Caco-2 (cell line): ENCODE measurements at regions not wholly inside any gene's neighbourhood (a gene's known extent, or its start where the extent isn't known, plus 50 kb on each side); places are given as distances from the start of the nearest gene placed in this dataset.

Experiments used
- BruUV-seq: library from RNA; stranded (reverse); fragments of 400-500 nt; replicated peaks from 2 replicates; lab custom pipeline; 2021; lab: Mats Ljungman, UMichigan
- CTCF ChIA-PET: fragments of 300-600 bp; sonication (Branson Sonifier 250); formaldehyde crosslinking; loops from one replicate; lab custom pipeline; 2022; ENCODE audit warnings: antibody characterized with exemption; lab: Charles Lee
- POLR2A ChIA-PET: fragments of 300-600 bp; sonication (Branson Sonifier 250); formaldehyde crosslinking; loops from one replicate; lab custom pipeline; 2022; ENCODE audit warnings: antibody characterized with exemption; lab: Charles Lee
- DNase-seq, 2 experiments: peaks; one replicate each; pipeline versions ENCODE4 v3.0.0 to v3.0.0-alpha.2; 2020 to 2022
- H3K27me3 ChIP-seq: replicated peaks from 2 replicates; pipeline ENCODE4 v1.6.0; 2011; ENCODE audit warnings: low read length; ENCODE audit not compliant: control insufficient read depth, insufficient read depth
- H3K36me3 ChIP-seq: 2 replicates; pipeline ENCODE4 v1.5.1; 2011; ENCODE audit warnings: low read length; ENCODE audit not compliant: control insufficient read depth, insufficient read depth
- H3K4me1 ChIP-seq: fragments of 250-450 bp; sonication (Bioruptor Pico); 2 replicates; pipeline ENCODE4 v1.5.1; 2020; ENCODE audit warnings: mild to moderate bottlenecking
- H3K4me3 ChIP-seq: 2 replicates; pipeline ENCODE4 v1.5.1; 2011; ENCODE audit warnings: low read depth, mild to moderate bottlenecking, control low read depth, low read length
- H3K9me3 ChIP-seq: fragments of 250-450 bp; sonication (Bioruptor Pico); 2 replicates; pipeline ENCODE4 v1.5.1; 2020; ENCODE audit warnings: mild to moderate bottlenecking, moderate library complexity
- H3K27ac Mint-ChIP-seq: one replicate; pipeline ENCODE4 v1.8.0; 2022; ENCODE audit warnings: mixed read lengths; ENCODE audit not compliant: unreplicated experiment
- H3K27me3 Mint-ChIP-seq: one replicate; pipeline ENCODE4 v1.8.0; 2022; ENCODE audit warnings: mixed read lengths; ENCODE audit not compliant: insufficient read depth, unreplicated experiment
- H3K36me3 Mint-ChIP-seq: one replicate; pipeline ENCODE4 v1.8.0; 2022; ENCODE audit warnings: mild to moderate bottlenecking, mixed read lengths; ENCODE audit not compliant: insufficient read depth, unreplicated experiment
- H3K4me1 Mint-ChIP-seq: one replicate; pipeline ENCODE4 v1.8.0; 2022; ENCODE audit warnings: low read depth, mixed read lengths; ENCODE audit not compliant: unreplicated experiment
- H3K4me3 Mint-ChIP-seq: one replicate; pipeline ENCODE4 v1.8.0; 2022; ENCODE audit warnings: mild to moderate bottlenecking, moderate library complexity, mixed read lengths; ENCODE audit not compliant: unreplicated experiment
- H3K9me3 Mint-ChIP-seq: one replicate; pipeline ENCODE4 v1.8.0; 2022; ENCODE audit warnings: mixed read lengths; ENCODE audit not compliant: unreplicated experiment
- intact Hi-C: fragments of 100-400 bp; cut with micrococcal nuclease; formaldehyde crosslinking; loops from one replicate; pipeline ENCODE4 v1.10.0; 2022; ENCODE audit not compliant: unreplicated experiment
- TF ChIP-seq, protein P1 (sequence below), 2 experiments: fragments of 200-600 bp in 1 of 2; IDR thresholded peaks; 1 replicate in 1 of 2; 2 replicates in 1 of 2; pipeline versions ENCODE4 v1.5.1 to v1.8.0; 2011 to 2022; ENCODE audit warnings: antibody characterized with exemption in 1 of 2, control low read depth in 1 of 2, inconsistent platforms in 1 of 2, low read depth in 1 of 2, low read length in 1 of 2, mild to moderate bottlenecking in 1 of 2, moderate library complexity in 1 of 2; ENCODE audit not compliant: insufficient read depth in 1 of 2, severe bottlenecking in 1 of 2, unreplicated experiment in 1 of 2

DNA sequence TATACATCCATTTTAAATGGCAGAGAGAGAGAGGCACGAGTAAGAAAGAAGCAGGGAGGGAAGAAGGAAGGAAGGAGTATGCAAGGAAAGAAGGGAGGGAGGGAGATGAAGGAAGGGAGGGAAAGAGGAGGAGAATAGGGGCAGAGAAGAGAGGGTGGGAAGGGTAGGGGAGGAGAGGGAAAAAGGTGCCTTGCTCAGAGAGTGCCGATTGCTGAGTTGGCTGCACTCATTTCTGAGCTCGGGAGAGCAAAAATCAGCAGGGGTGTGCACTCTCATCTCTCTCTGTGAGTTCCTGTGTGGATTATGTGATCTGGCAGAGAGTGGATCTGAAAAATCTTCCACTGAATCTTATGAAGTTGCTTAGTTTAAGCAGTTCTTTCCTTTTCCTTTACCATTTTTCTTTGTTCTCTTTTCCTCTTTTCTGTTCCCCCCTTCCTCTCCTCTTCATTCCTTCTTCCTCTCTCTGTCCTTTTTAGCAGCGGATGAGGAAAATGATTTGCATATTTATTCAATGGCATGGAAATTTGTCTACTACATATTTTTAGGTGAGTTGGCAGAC lies 108.7 kb downstream of the PERP start:
- H3K4me3 Mint-ChIP-seq, result no peak overlapping the region
- H3K4me3 ChIP-seq, result no peak overlapping the region
- no peaks in the 10 kb centered on the region; the same call in 1 of the 2 replicates for H3K4me1 ChIP-seq
- POLR2A ChIA-PET, result no interaction called here
- H3K9me3 ChIP-seq, result peaks cover 6% of the 10 kb centered on the region; the same call in 1 of the 2 replicates
- intact Hi-C loops, result no loop called here
- no peaks in the 10 kb centered on the region for H3K4me1 Mint-ChIP-seq
- H3K27ac Mint-ChIP-seq, result no peak overlapping the region
- no TSS peak for BruUV-seq
- no peak for DNase-seq
- no peaks in the 10 kb centered on the region for H3K36me3 ChIP-seq
- H3K36me3 Mint-ChIP-seq, result no peaks in the 10 kb centered on the region
- peaks cover 10% of the 10 kb centered on the region for H3K9me3 Mint-ChIP-seq
- CTCF ChIA-PET, result no interaction called here
- TF ChIP-seq, protein P1, sequence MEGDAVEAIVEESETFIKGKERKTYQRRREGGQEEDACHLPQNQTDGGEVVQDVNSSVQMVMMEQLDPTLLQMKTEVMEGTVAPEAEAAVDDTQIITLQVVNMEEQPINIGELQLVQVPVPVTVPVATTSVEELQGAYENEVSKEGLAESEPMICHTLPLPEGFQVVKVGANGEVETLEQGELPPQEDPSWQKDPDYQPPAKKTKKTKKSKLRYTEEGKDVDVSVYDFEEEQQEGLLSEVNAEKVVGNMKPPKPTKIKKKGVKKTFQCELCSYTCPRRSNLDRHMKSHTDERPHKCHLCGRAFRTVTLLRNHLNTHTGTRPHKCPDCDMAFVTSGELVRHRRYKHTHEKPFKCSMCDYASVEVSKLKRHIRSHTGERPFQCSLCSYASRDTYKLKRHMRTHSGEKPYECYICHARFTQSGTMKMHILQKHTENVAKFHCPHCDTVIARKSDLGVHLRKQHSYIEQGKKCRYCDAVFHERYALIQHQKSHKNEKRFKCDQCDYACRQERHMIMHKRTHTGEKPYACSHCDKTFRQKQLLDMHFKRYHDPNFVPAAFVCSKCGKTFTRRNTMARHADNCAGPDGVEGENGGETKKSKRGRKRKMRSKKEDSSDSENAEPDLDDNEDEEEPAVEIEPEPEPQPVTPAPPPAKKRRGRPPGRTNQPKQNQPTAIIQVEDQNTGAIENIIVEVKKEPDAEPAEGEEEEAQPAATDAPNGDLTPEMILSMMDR (IDR thresholded peaks at IDR 0.05; ENCODE audit: insufficient read depth in 1 of 2, low read depth in 1 of 2, low read length in 1 of 2, severe bottlenecking in 1 of 2, unreplicated experiment in 1 of 2), result no peak
- no peaks in the 10 kb centered on the region for H3K27me3 Mint-ChIP-seq
- no peaks in the 10 kb centered on the region for H3K27me3 ChIP-seq

DNA sequence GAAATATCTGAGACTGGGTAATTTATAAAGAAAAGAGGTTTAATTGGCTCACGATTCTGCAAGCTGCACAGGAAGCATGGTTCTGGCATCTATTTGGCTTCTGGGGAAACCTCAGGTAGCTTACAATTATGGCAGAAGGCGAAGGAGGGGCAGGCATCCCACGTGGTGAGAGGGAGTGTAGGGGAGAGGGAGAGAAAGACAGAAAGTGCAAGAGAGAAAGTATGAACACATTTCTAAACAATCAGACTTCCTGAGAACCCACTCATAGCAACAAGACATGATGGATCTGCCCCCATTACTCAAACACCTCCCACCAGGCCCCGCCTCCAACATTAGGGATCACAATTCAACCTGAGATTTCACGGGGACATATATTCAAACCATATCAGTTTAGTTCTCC lies 107.4 kb downstream of the PERP start:
- Histone ChIP-seq H3K4me1 (no peaks in the 10 kb centered on the region; the same call in 1 of the 2 replicates), H3K4me3 (no peak overlapping the region), H3K9me3 (peaks cover 6% of the 10 kb centered on the region; the same call in 1 of the 2 replicates), H3K36me3 (no peaks in the 10 kb centered on the region), H3K27me3 (no peaks in the 10 kb centered on the region)
- ChIA-PET POLR2A (no interaction called here), CTCF (interaction anchor here (0.5 kb wide), 1 partner anchor 286 kb away, joined by 3 read pairs; no protein-coding TSS in a partner anchor)
- no peaks in the 10 kb centered on the region for H3K36me3 Mint-ChIP-seq
- no TSS peak for BruUV-seq
- intact Hi-C loops, result loop anchor here (10.0 kb wide), 1 partner anchor 725 kb away; no protein-coding TSS in a partner anchor
- no peak overlapping the region for H3K27ac Mint-ChIP-seq
- no peaks in the 10 kb centered on the region for H3K4me1 Mint-ChIP-seq
- no peak overlapping the region for H3K4me3 Mint-ChIP-seq
- TF ChIP-seq, protein P1 (IDR thresholded peaks at IDR 0.05; ENCODE audit: insufficient read depth in 1 of 2, low read depth in 1 of 2, low read length in 1 of 2, severe bottlenecking in 1 of 2, unreplicated experiment in 1 of 2), result no peak
- H3K9me3 Mint-ChIP-seq, result peaks cover 10% of the 10 kb centered on the region
- no peak for DNase-seq
- H3K27me3 Mint-ChIP-seq, result no peaks in the 10 kb centered on the region

DNA sequence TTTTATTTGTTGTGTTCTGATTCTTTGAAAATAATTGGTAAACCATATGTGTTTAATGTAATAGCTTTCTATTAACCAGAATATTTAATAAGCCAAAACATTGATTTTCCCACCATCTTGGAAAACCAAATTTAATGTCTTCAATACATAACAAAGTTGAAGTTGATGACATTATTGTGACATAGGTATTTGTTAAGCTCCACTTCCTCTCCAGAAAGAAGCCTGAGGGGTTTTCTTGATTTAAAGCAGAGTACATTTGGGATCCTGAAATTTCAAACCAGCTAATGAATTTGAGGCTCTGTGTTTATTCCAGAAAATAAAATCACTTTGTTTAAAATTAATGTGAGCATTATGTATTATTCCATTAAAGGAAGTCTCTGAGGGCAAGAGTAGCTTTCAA lies 106.3 kb downstream of the PERP start:
- peaks cover 5% of the 10 kb centered on the region for H3K4me1 Mint-ChIP-seq
- H3K27me3 Mint-ChIP-seq, result no peaks in the 10 kb centered on the region
- Histone ChIP-seq H3K4me1 (no peaks in the 10 kb centered on the region; the same call in 1 of the 2 replicates), H3K36me3 (no peaks in the 10 kb centered on the region), H3K27me3 (no peaks in the 10 kb centered on the region), H3K4me3 (no peak overlapping the region), H3K9me3 (peaks cover 6% of the 10 kb centered on the region; the same call in 1 of the 2 replicates)
- no TSS peak for BruUV-seq
- no peak for DNase-seq
- ChIA-PET POLR2A (no interaction called here), CTCF (no interaction called here)
- no peak overlapping the region for H3K4me3 Mint-ChIP-seq
- H3K36me3 Mint-ChIP-seq, result no peaks in the 10 kb centered on the region
- H3K9me3 Mint-ChIP-seq, result peaks cover 10% of the 10 kb centered on the region
- TF ChIP-seq, protein P1 (IDR thresholded peaks at IDR 0.05; ENCODE audit: insufficient read depth in 1 of 2, low read depth in 1 of 2, low read length in 1 of 2, severe bottlenecking in 1 of 2, unreplicated experiment in 1 of 2), result no peak
- no peak overlapping the region for H3K27ac Mint-ChIP-seq
- intact Hi-C loops, result loop anchor here (1.0 to 10.0 kb wide), 3 partner anchors 106 to 726 kb away; partner anchors contain the start of gene PERP
